GM10248 (cell line): ENCODE measurements at regions not wholly inside any gene's neighbourhood (a gene's known extent, or its start where the extent isn't known, plus 50 kb on each side); places are given as distances from the start of the nearest gene placed in this dataset.
A peak's percentile ranks its signal among the peaks of the same experiment; 100 is the strongest.

Source experiments
- CTCF ChIA-PET: fragments of 300-600 bp; sonication (Branson Sonifier 250); formaldehyde crosslinking; extraction: SDS; loops from one replicate; lab custom pipeline; 2021; ENCODE audit warnings: antibody characterized with exemption; lab: Yijun Ruan, JAX
- POLR2A ChIA-PET: fragments of 350-650 bp; sonication (Branson Sonifier 250); formaldehyde crosslinking; extraction: SDS; loops from one replicate; lab custom pipeline; 2020; ENCODE audit warnings: antibody characterized with exemption; lab: Yijun Ruan, JAX
- DNase-seq: peaks from one replicate; pipeline ENCODE4 v3.0.0; 2012; ENCODE audit errors: extremely low spot score
- CTCF ChIP-seq: IDR thresholded peaks from 2 replicates; pipeline ENCODE4 v1.5.1; 2012; ENCODE audit warnings: mild to moderate bottlenecking, low read depth; ENCODE audit errors: extremely low read depth, missing control alignments, control extremely low read depth

- TF ChIP-seq CTCF: no peak
- POLR2A ChIA-PET: no interaction called here
- DNase-seq: no peak
- CTCF ChIA-PET: interaction anchor here (1.0 to 1.1 kb wide), 2 partner anchors 9 to 49 kb away, joined by 3 to 4 read pairs; no protein-coding TSS in a partner anchor
These were observed 211.0 kb upstream of the EMCN start for GRCh38 chr4:100728861-100729260.

- POLR2A ChIA-PET: no interaction called here
- CTCF ChIA-PET: no interaction called here
- peak; percentile 3 for DNase-seq
- no peak for TF ChIP-seq CTCF
These were observed 205.1 kb upstream of the EMCN start for GRCh38 chr4:100722866-100723459.

- ChIA-PET CTCF (no interaction called here), POLR2A (no interaction called here)
- no peak for DNase-seq
- no peak for TF ChIP-seq CTCF
These were observed 204.3 kb upstream of the EMCN start for GRCh38 chr4:100722133-100722532.

GRCh38 chr4:100721490-100721889 lies 203.7 kb upstream of the EMCN start:
- DNase-seq: no peak
- ChIA-PET POLR2A (no interaction called here), CTCF (no interaction called here)
- TF ChIP-seq CTCF: no peak

GRCh38 chr4:100721077-100721476 lies 203.3 kb upstream of the EMCN start:
- ChIA-PET POLR2A (no interaction called here), CTCF (no interaction called here)
- no peak for DNase-seq
- no peak for TF ChIP-seq CTCF

GRCh38 chr4:100716416-100716815 lies 198.6 kb upstream of the EMCN start:
- no peak for DNase-seq
- ChIA-PET CTCF (no interaction called here), POLR2A (no interaction called here)
- no peak for TF ChIP-seq CTCF
